Activated CD4-positive, alpha-beta memory T cell treated with anti-CD3 and anti-CD28 coated beads for 36 hours (primary cell): ENCODE measurements at regions not wholly inside any gene's neighbourhood (a gene's known extent, or its start where the extent isn't known, plus 50 kb on each side); places are given as distances from the start of the nearest gene placed in this dataset.

Experiments
- CTCF ChIA-PET: fragments of 350-600 bp; sonication (Branson Sonifier 250); formaldehyde crosslinking; loops from one replicate; lab custom pipeline; 2021; ENCODE audit warnings: antibody characterized with exemption, inconsistent platforms; lab: Charles Lee
- POLR2A ChIA-PET: fragments of 350-600 bp; sonication (Branson Sonifier 250); formaldehyde crosslinking; loops from one replicate; lab custom pipeline; 2021; ENCODE audit warnings: antibody characterized with exemption; lab: Charles Lee
- DNase-seq: peaks from one replicate; pipeline ENCODE4 v3.0.0-alpha.2; 2020
- H3K27ac Mint-ChIP-seq: one replicate; pipeline ENCODE4 v1.8.0; 2021; ENCODE audit warnings: mixed read lengths
- H3K27me3 Mint-ChIP-seq: one replicate; pipeline ENCODE4 v1.8.0; 2021; ENCODE audit warnings: mixed read lengths
- H3K36me3 Mint-ChIP-seq: one replicate; pipeline ENCODE4 v1.8.0; 2021; ENCODE audit warnings: mixed read lengths
- H3K4me1 Mint-ChIP-seq: one replicate; pipeline ENCODE4 v1.8.0; 2021; ENCODE audit warnings: low read depth, mixed read lengths
- H3K4me3 Mint-ChIP-seq: one replicate; pipeline ENCODE4 v1.8.0; 2021; ENCODE audit warnings: mild to moderate bottlenecking, mixed read lengths
- H3K9me3 Mint-ChIP-seq: one replicate; pipeline ENCODE4 v1.8.0; 2021; ENCODE audit warnings: mixed read lengths
- intact Hi-C: fragments of 100-400 bp; cut with micrococcal nuclease; formaldehyde crosslinking; loops from one replicate; pipeline ENCODE4 v1.15.1; 2023

- CTCF ChIA-PET: no interaction called here
- intact Hi-C loops: loop anchor here (1.0 kb wide), 1 partner anchor 154 kb away; the partner anchor contains the start of gene CEBPB
- Mint-ChIP-seq H3K36me3 (no peaks in the 10 kb centered on the region), H3K4me3 (no peak overlapping the region), H3K27ac (no peak overlapping the region), H3K9me3 (no peaks in the 10 kb centered on the region), H3K4me1 (peaks cover 39% of the 10 kb centered on the region), H3K27me3 (no peaks in the 10 kb centered on the region)
- peak; percentile 52 for DNase-seq
- POLR2A ChIA-PET: no interaction called here
Observed at GRCh38 chr20:50344232-50345071, 153.8 kb downstream of the CEBPB start.

- Mint-ChIP-seq H3K4me3 (no peak overlapping the region), H3K27me3 (no peaks in the 10 kb centered on the region), H3K27ac (peak overlapping the region; percentile 30), H3K9me3 (no peaks in the 10 kb centered on the region), H3K36me3 (no peaks in the 10 kb centered on the region), H3K4me1 (peaks cover 36% of the 10 kb centered on the region)
- CTCF ChIA-PET: no interaction called here
- no peak for DNase-seq
- POLR2A ChIA-PET: no interaction called here
- intact Hi-C loops: no loop called here
Observed at GRCh38 chr20:50345712-50346373, 155.2 kb downstream of the CEBPB start.

- no peak overlapping the region for H3K4me3 Mint-ChIP-seq
- no peaks in the 10 kb centered on the region for H3K27me3 Mint-ChIP-seq
- peak; percentile 61 for DNase-seq
- POLR2A ChIA-PET: interaction anchor here (0.6 to 1.6 kb wide), 2 partner anchors 7 to 39 kb away, joined by 4 to 5 read pairs; no protein-coding TSS in a partner anchor
- CTCF ChIA-PET: no interaction called here
- H3K4me1 Mint-ChIP-seq: peaks cover 38% of the 10 kb centered on the region
- H3K36me3 Mint-ChIP-seq: no peaks in the 10 kb centered on the region
- intact Hi-C loops: no loop called here
- peak overlapping the region; percentile 30 for H3K27ac Mint-ChIP-seq
- H3K9me3 Mint-ChIP-seq: no peaks in the 10 kb centered on the region
Observed at GRCh38 chr20:50346374-50347283, 156.0 kb downstream of the CEBPB start.

- no peak for DNase-seq
- Mint-ChIP-seq H3K36me3 (no peaks in the 10 kb centered on the region), H3K4me1 (peaks cover 38% of the 10 kb centered on the region), H3K4me3 (no peak overlapping the region), H3K9me3 (no peaks in the 10 kb centered on the region), H3K27ac (no peak overlapping the region), H3K27me3 (no peaks in the 10 kb centered on the region)
- ChIA-PET CTCF (no interaction called here), POLR2A (interaction anchor here (0.6 to 1.6 kb wide), 2 partner anchors 8 to 39 kb away, joined by 4 to 5 read pairs; no protein-coding TSS in a partner anchor)
- intact Hi-C loops: no loop called here
Observed at GRCh38 chr20:50347284-50348063, 156.8 kb downstream of the CEBPB start.

- no peak for DNase-seq
- Mint-ChIP-seq H3K9me3 (no peaks in the 10 kb centered on the region), H3K36me3 (no peaks in the 10 kb centered on the region), H3K27ac (no peak overlapping the region), H3K4me1 (peaks cover 38% of the 10 kb centered on the region), H3K4me3 (no peak overlapping the region), H3K27me3 (no peaks in the 10 kb centered on the region)
- CTCF ChIA-PET: no interaction called here
- intact Hi-C loops: no loop called here
- POLR2A ChIA-PET: interaction anchor here (1.6 kb wide), 1 partner anchor 9 kb away, joined by 5 read pairs; no protein-coding TSS in a partner anchor
Observed at GRCh38 chr20:50348096-50348495, 157.5 kb downstream of the CEBPB start.

GRCh38 chr20:50350510-50351249 is 159.5 kb upstream of the PTPN1 start:
- no peaks in the 10 kb centered on the region for H3K9me3 Mint-ChIP-seq
- no peak overlapping the region for H3K4me3 Mint-ChIP-seq
- intact Hi-C loops: no loop called here
- H3K4me1 Mint-ChIP-seq: peaks cover 42% of the 10 kb centered on the region
- no peaks in the 10 kb centered on the region for H3K27me3 Mint-ChIP-seq
- CTCF ChIA-PET: no interaction called here
- no peaks in the 10 kb centered on the region for H3K36me3 Mint-ChIP-seq
- peak overlapping the region; percentile 1 for H3K27ac Mint-ChIP-seq
- DNase-seq: peak; percentile 20
- POLR2A ChIA-PET: no interaction called here

GRCh38 chr20:50351541-50351940 is 158.6 kb upstream of the PTPN1 start:
- Mint-ChIP-seq H3K36me3 (no peaks in the 10 kb centered on the region), H3K27me3 (no peaks in the 10 kb centered on the region), H3K4me3 (no peak overlapping the region), H3K9me3 (no peaks in the 10 kb centered on the region), H3K4me1 (peaks cover 37% of the 10 kb centered on the region), H3K27ac (no peak overlapping the region)
- POLR2A ChIA-PET: no interaction called here
- intact Hi-C loops: no loop called here
- CTCF ChIA-PET: no interaction called here
- no peak for DNase-seq

- Mint-ChIP-seq H3K9me3 (no peaks in the 10 kb centered on the region), H3K27me3 (no peaks in the 10 kb centered on the region), H3K4me1 (peaks cover 23% of the 10 kb centered on the region), H3K27ac (no peak overlapping the region), H3K4me3 (no peak overlapping the region), H3K36me3 (no peaks in the 10 kb centered on the region)
- DNase-seq: no peak
- POLR2A ChIA-PET: no interaction called here
- CTCF ChIA-PET: interaction anchor here (0.5 to 1.6 kb wide), 3 partner anchors 15 to 389 kb away, joined by 3 to 6 read pairs (median 4); no protein-coding TSS in a partner anchor
- intact Hi-C loops: no loop called here
Observed at GRCh38 chr20:50353289-50353961, 156.8 kb upstream of the PTPN1 start.

- ChIA-PET POLR2A (no interaction called here), CTCF (interaction anchor here (0.6 kb wide), 1 partner anchor 288 kb away, joined by 3 read pairs; no protein-coding TSS in a partner anchor)
- intact Hi-C loops: no loop called here
- Mint-ChIP-seq H3K4me3 (no peak overlapping the region), H3K4me1 (peaks cover 12% of the 10 kb centered on the region), H3K27ac (no peak overlapping the region), H3K36me3 (no peaks in the 10 kb centered on the region), H3K27me3 (no peaks in the 10 kb centered on the region), H3K9me3 (no peaks in the 10 kb centered on the region)
- DNase-seq: no peak
Observed at GRCh38 chr20:50354721-50355589, 155.2 kb upstream of the PTPN1 start.
